IPS-18c (cell line): ENCODE measurements at regions not wholly inside any gene's neighbourhood (a gene's known extent, or its start where the extent isn't known, plus 50 kb on each side); places are given as distances from the start of the nearest gene placed in this dataset.

Experiments
- H3K4me3 ChIP-seq: 2 replicates; pipeline ENCODE4 v1.7.0; 2013; ENCODE audit warnings: low read depth, mild to moderate bottlenecking, low read length, moderate library complexity; ENCODE audit not compliant: insufficient read depth
- H3K9me3 ChIP-seq: one replicate; pipeline ENCODE4 v1.6.1; 2013; ENCODE audit warnings: mild to moderate bottlenecking, low read length, moderate library complexity; ENCODE audit not compliant: control insufficient read depth, insufficient read depth

DNA sequence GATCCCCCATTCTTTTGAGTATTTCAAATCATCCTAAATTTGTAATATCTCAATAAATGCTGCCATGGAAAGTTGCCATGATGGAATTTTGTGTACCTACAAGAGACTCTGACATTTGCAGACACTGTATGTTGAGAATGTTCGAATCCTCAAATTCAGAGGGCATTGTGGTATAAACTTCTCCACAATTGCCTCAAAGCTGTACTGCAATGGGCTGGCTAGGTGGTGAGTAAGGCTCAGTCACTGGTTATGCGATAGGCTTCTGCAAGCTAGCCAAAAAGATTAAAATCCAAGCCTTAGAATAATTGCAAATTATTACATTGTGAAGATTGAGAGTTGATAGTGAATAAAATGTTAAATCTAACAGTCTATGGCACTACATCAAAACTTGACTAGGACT is 130.2 kb upstream of the CEP162 start:
- Histone ChIP-seq H3K9me3 (no peaks in the 10 kb centered on the region), H3K4me3 (no peak overlapping the region)

DNA sequence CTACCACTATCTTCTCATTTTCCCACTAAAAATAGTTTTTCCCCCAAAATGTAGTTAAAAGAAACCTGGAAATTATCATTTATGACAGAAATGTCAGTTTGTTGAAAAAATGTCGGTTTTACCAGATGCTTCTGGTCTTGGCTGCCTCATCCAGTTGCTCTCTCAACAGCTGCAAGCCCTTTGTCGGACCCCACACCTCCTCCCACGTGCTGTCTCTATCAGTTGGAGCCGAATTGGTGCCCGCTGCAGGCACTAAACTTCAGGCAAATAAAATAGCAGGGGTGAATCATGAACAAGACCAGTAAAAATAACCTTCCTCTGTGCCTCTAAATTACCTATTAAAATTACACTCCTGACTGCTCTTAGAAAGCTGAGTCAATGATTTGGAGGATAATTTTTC is 129.5 kb upstream of the CEP162 start:
- no peaks in the 10 kb centered on the region for H3K9me3 ChIP-seq
- no peak overlapping the region for H3K4me3 ChIP-seq

DNA sequence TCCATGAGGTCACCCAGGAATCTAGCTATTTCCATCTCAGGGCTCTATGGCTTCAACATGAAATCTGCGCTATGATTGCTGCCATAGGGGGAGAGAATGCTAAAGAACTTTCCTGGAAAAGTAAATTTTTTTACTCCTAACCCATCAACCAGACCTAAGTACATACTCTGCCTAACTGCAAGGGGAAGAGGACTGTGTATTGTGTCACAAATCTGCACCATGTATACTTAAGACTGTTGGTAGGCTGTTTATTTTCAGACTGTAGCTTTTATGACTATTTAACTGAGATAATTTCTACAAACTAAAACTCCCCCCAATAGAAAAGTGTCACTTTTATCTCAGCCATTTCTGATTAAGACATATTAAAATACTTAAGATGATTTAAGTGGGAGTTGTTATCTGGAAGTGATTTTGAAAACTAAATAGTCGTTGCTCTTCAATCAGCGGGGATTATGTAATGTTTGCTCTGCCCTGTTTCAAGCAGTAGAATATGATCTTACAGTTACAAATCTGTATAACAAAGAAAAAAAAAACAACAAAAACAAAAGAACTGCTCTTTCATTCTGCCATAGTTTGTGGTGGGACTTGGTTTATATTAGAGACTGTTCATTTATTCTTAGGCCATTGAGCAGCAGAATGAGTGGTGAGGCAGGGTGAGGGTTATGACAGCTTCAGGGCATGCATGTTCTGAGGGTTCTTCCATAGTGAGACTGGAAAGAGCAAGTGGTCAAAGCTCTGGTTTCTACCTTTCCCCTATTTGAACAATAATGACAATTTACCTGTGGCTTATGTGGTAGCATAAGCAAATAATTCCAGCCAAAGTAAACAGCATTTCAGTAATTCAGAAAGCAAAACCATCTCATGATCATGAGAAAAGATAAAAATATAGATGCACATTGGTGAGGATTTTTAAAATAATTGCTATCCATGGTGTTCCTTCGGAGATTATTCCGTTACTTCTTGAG is 126.3 kb upstream of the CEP162 start:
- no peak overlapping the region for H3K4me3 ChIP-seq

DNA sequence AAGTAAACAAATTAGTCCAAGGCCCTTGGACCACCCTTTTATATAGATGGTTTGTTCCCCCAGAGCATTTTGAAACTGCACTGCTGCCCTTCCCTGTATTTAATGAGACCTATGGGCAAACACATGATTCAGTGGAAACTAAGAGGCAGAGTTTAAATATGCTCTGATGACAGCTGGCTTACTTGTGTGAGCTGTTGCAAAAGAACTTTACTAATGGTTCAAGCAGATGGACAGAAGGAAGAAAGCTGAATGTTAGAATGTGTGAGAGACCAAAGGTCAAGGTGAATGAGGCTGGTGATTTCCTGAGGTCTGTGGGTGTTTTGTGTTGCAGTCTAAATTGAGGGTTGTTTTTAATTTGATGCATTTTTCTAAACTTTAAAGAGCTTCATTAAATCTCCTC is 123.0 kb upstream of the CEP162 start:
- H3K4me3 ChIP-seq = no peak overlapping the region

More for the DNA sequence above, 126.3 kb upstream of the CEP162 start:
- H3K9me3 ChIP-seq = no peaks in the 10 kb centered on the region

DNA sequence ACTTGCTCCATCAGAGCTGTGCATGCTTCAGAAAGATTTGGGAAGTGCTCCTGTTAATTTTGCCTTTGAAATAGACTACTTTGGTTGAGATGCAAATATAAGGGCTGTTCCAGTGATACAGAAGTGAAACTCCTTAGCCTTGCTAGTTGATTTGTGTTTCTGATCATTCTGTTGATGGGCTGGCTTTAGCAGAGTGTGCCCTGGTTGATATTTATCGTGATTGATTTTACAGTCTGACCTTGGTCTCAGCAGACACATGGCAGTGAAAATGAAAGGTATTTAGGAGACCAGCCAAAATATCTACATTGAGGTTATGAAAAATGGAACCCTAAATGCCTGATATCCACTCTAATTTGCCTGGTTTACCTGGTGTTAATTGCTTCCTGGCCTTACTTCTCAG is 122.1 kb upstream of the CEP162 start:
- H3K9me3 ChIP-seq = no peaks in the 10 kb centered on the region
- H3K4me3 ChIP-seq = no peak overlapping the region

More for the DNA sequence above, 123.0 kb upstream of the CEP162 start:
- no peaks in the 10 kb centered on the region for H3K9me3 ChIP-seq

DNA sequence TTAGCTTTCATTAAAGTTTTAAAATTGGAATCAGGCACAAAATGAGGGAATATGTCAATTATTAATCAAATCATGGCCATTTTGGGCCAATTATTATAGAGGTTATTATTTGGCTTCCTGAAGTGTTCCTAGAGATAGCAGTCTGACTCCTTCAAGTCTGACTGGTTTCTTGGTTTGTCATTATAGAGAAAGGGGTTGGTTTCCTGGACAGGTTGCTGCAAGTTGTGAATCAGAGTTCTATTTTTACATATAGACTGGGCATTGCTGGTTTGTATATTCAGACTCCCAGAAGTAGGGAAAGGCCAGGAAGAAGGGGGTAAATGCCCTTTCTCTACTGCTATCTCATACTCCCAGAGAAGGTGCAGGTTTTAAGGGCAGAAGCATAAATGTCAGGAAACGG is 121.4 kb upstream of the CEP162 start:
- no peak overlapping the region for H3K4me3 ChIP-seq
- H3K9me3 ChIP-seq = no peaks in the 10 kb centered on the region

DNA sequence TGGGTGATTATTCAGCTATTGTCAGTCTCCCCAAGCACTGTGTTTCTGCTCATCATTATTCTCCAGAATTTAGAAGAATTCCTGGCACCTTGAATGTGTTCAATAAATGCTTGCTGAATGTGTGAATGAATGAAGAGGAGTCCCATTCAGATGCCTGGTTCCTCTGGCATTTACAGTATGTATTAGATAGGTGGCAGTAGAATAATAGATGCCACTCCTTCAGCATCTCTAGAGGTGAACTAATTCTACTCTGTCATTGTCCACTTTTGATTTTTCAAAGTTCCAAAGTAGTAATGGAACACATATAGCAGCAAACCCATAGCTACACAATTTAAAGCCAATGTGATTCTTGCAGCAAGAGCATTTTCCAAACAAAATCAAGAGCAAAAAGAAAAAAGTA is 118.9 kb upstream of the CEP162 start:
- H3K4me3 ChIP-seq = no peak overlapping the region
- no peaks in the 10 kb centered on the region for H3K9me3 ChIP-seq

DNA sequence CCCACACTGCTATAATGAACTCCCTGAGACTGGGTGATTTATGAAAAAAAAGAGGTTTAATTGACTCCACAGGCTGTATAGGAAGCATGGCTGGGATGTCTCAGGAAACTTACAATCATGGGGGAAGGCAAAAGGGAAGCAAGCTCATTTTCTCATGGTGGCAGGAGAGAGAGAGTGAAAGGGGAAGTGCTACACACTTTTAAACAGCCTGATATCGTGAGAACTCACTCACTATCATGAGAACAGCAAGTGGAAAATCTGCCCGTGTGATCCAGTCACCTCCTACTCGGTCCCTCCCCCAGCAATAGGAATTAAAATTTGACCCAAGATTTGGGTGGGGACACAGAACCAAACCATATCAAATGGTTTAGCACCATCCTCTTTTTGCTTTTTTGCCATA is 116.6 kb upstream of the CEP162 start:
- Histone ChIP-seq H3K4me3 (no peak overlapping the region), H3K9me3 (no peaks in the 10 kb centered on the region)

DNA sequence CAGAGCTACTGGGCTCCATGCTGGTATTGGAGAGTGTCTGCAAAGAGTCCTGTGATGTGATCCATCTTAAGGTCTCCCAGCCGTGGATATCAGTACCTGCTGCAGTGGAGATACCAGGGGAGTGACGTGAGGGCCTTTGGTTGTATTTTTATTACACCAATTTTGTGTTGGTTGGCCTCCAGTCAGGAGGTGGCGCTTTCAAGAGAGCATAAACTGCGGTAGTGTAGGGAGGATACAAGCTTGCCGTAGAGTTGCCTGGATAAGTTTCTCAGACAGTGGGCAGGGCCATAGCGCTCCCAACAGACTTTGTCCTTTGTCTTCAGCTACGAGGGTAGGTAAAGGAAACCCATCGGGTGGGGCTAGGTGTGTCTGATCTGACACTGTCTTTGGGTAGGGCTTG is 113.0 kb upstream of the CEP162 start:
- Histone ChIP-seq H3K4me3 (no peak overlapping the region), H3K9me3 (no peaks in the 10 kb centered on the region)

DNA sequence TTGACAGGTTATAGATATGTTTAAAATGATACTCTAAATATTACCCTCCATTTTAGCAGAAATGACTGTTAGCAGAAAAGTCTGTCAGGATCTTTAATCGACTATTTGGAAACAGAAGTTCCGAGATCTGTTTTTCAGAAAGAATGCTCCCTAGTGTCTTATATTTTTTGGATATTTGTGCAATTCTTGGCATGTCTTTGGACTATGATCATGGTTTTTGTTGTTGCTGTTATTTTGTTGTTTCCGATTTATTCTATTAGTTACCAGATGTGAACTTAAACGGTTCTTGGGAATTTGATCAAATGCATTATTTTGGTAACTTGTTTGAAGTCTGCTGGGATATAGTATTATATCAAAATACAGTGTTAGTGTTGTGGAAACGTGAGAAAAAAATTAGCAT is 106.4 kb upstream of the CEP162 start:
- no peak overlapping the region for H3K4me3 ChIP-seq
- no peaks in the 10 kb centered on the region for H3K9me3 ChIP-seq

DNA sequence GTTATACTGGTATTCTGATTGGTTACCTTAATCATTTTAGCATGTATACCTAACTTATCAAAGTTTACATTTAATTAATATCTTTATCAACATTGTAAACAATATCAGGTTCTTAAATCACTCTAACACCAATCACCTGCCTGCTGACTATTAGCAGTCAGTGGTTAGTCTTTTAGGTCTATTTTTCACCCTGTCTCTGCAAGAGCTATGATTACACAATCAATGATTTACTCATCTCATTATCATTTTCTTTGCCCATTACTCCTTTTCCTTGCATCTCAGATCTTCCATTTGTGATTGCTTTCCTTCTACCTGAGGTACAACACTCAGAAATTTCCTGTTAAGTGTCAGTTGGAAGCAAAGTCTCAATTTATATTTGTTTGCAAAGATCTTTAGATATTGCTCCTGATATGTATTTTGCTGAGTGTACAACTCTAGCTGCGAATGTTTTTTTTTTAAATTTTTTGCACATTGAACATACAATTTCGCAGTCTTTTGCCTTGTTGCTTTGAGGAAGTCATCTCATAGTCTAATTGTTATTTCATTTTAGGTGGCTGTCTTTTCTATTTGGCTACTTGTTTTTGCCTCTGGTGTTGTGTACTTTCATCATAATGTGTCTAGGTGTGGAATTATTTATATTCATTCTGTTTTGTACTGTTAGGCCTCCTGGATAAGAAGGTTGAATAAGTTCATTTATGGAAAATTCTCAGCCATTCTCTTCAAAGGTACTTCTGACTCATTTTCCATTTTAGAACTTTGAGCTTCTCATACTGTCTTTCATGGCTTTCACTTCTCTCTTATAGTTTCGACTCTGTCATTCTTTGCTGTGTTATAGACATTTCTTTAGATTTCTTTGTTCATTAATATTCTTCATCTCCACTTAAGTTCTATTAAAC is 104.9 kb upstream of the CEP162 start:
- H3K9me3 ChIP-seq = no peaks in the 10 kb centered on the region
- H3K4me3 ChIP-seq = no peak overlapping the region

DNA sequence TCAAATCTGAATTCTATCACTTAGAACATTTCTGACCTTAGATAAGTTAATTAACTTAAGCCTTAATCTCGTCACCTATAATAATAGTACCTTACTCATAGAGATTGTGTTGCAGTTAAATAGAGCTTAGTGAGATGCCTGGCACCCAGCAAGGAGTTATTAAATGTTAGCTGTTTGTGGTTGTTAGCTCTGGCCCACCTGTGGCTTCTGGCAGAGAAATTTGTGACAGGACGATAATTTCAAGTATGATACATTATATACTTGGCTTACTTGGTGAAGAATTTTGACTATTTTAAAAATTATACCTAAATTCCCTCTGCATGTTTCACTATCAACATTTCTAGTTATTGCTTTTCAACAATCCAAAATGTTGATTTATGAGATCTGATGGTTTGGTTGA is 102.9 kb upstream of the CEP162 start:
- Histone ChIP-seq H3K9me3 (no peaks in the 10 kb centered on the region), H3K4me3 (no peak overlapping the region)

DNA sequence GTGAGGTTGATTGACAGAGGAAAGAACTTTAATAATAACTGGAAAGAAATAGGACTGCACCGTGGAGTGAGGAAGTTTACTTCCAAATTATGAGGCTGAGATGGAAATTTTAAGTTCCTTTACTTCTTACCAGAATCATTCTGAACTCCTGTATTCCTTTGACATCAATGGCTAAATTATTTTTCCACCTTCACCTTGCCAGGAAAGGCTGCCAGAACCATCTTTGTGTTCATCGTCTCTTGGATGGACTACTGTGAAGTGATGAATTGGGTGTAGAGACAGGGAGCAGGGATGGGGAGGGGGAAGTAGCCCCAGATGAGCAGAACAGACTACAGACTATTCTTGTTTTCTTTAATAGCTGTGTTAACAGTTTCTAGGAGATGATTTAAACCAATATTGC is 102.1 kb upstream of the CEP162 start:
- Histone ChIP-seq H3K9me3 (no peaks in the 10 kb centered on the region), H3K4me3 (no peak overlapping the region)

DNA sequence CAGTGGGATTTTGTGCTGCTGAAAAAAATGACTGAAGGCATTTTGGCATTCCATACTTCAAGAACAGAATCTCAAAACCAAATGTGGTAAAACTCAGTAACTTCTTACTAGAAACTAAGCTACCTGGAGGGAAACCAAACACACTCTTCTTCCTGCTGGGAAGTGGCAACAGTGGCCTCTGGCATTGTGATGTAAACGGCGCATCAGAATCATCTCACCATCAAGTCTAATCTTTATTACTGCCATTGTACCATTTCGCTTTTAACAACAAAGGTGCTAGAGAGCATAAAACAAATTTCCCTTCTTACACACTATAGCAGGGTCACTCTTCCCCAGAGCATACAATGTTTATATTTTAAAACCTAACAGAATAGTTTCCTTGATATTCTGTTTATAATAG is 101.6 kb upstream of the CEP162 start:
- Histone ChIP-seq H3K4me3 (no peak overlapping the region), H3K9me3 (no peaks in the 10 kb centered on the region)

DNA sequence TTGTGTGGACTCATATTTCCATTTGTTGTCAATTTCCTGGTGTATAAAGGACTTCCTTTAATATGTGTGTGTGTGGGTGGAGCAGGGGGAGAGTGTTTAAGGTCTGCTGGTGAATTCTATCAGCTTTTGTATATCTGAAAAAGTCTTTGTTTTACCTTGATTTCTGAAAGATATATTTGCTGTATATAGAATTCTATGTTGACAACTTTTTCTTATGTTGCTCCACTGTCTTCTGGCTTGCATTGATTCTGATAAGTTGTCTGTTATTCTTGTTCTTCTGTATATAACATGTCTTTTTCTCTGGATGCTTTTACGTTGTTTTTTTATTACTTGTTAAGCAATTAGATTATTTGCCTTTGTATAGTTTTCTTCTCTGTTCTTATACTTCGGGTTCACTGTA is 90.0 kb upstream of the CEP162 start:
- no peak overlapping the region for H3K4me3 ChIP-seq
- no peaks in the 10 kb centered on the region for H3K9me3 ChIP-seq

DNA sequence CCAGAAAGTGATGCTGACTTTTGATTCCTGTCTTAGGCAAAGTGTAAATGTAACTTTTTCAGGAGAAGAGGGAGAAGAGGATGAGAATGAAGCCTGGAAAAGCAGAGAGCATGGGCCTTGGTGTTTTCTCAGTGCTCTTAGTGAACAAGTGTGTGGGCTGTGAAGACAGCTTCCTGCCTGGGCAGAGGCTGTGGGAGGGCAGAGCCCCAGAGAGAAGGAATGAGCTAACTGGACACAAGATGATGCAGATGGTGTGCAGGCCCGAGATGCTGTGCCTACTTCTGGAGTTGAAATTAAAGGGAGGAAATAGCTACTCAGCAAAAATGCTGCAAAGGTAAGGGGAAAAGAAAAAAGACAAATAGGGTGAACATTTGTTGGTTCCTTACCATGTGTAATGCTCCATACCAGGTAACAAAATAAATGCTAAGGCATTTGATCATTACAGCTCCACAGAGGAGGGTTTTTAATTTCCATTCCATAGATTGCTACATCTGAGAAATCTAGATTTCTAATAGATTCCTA is 87.0 kb upstream of the CEP162 start:
- H3K9me3 ChIP-seq = no peaks in the 10 kb centered on the region
- H3K4me3 ChIP-seq = no peak overlapping the region

DNA sequence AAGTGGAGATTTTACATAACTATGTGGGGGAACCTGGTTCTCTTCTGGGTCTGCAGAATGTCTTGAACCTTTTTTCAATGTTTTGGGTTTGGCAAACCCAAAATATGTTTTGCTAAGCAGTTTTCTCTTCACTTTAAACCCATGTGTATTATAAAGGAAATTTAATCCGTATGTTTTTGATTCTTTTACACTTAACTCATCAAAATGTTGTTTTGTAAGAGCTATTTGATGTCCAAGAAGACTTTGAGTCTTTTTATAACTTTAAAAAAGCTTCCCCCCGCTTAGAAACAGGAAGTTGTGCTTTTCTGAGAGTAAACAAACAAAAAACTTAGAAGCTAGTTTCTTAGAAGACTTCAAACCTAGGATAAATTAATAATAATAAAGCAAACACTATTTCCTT is 81.9 kb upstream of the CEP162 start:
- no peak overlapping the region for H3K4me3 ChIP-seq
- H3K9me3 ChIP-seq = no peaks in the 10 kb centered on the region

DNA sequence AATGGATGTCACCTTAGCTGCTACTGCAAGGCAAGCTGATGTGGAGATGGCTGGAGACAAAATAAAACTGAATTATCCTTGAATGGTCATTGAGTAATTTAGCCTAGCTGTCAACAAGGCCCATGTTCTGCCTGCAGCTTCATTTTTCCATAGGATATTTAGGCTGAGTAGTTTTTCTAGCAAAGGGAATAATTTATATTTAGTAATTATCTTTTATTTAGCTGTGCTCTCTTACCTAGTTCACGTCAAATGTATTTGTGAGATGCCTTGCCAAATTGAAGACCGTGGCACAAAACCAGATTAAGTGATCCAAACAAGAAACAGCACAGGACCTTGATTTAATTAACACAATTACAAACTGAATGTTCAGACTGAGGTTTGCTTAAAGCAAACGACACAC is 77.4 kb upstream of the CEP162 start:
- no peaks in the 10 kb centered on the region for H3K9me3 ChIP-seq
- H3K4me3 ChIP-seq = no peak overlapping the region
